ENCODE measurements at regions not wholly inside any gene's neighbourhood (a gene's known extent, or its start where the extent isn't known, plus 50 kb on each side); places are given as distances from the start of the nearest gene placed in this dataset.

DNA sequence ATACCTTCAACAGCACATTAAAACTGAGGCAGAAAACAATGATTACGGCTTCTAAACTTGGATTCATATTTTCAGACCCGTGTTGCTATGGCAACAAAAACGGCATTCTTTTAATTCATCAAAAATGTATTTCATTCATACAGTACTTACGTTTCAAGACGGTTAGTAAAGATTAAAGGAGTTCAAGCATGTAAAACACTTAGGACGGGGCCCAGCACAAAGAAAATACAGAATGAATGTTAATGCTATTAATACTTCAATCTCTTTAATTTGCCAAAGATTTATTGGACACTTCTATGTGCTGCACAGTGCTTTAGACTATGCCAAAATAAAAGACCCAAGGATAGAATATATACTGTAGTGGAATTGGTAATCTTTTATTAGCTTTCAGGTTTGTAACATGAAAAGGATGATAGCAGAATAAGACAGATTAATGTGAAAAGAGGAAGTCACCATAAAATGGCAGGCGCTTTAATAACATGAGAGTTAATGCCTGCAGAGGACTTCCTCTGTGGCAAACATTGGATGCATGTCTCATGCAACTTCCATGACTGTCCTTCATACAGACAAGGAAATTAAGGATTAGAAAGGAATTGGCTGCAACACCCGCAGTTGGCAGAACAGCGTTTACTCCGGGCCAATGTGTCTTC lies 201.6 kb upstream of the KLF6 start:
- no peak for DNase-seq (ENCODE audit: low read depth)

DNA sequence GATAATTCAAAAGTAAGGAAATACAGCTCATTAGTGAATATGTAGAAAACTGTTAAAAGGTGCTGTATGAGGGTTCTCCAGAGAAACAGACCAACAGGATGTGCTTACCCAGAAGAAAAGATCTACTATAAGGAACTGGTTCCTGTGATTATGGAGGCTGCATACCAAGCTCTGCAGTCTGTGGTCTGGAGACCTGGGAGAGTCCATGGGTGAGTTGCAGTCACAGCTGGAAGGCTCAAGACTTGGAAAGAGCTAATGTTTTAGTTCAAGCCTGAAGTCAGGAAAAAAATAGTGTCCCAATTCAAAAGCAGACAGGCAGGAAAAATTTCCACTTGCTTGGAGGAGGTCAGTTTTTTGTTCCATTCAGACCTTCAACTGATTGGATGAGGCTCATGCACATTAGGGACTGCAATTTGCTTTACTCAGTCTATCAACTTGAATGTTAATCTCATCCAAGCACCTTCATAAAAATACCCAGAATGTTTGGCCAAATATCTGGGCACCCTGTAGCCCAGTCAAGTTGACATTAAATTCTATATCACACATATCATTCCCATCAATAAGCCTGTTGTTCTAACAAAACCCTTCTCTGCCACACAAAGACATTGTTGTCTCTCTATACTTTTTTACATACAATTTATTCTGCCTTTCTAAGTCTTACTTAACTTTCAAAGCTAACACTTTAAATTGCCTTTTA lies 197.9 kb upstream of the KLF6 start:
- DNase-seq (ENCODE audit: low read depth): no peak

DNA sequence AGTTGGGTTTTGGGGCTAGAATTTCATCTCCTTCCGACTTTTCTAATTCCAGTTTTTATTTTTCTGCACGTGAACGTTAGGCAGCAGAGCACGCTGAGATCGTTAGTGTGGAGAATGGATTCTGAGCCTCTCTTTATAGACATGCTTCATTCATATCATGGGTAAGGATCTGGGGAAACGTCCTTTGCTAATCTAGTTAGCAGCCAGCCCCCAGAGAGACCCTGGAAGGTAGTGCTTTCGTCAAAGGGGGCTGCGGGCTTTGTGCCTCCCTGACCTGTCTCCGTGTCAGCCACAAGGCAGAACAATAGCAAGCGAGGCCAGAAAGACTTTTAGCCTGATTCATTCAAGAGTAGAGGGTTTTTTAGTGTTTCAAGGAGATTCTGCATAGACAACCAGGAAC lies 196.3 kb upstream of the KLF6 start:
- DNase-seq (ENCODE audit: low read depth): no peak

DNA sequence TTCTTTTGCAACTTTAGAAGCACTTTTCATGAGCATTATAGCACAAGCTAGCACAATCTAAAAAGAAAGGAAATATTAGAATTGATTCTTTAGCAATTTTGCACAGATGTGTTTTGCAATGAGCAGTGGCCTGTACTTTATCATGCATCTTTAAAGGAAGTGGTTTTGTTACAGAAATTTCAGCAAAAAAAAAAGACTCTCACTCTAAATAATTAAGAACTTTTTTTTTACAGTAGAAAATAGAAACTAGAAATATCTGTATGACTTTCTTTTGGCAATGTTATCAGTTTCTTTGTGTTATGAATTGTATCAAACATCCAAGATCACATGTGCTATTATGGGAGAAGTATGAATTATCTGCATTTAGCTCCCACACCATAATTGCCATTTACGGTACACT lies 195.7 kb upstream of the KLF6 start:
- DNase-seq (ENCODE audit: low read depth): no peak

DNA sequence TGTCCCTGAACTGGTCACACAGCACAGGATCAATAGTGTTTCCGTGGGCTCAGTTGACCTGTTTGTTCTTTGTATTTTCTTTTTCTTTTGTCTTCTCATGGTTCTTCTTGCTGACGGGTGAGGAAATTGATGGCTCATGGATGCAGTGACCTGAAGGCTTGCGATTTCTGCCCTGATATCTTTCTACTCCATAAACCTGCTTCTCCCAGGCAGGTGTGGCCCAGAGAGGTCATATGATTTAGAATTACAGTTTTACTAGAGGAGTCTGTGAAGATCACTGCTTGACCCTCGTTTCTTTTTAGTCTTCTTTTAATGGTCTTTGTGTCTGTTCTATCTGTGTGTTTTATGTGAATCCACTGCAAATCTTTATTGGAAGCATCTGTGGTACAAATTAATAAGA lies 195.1 kb upstream of the KLF6 start:
- DNase-seq (ENCODE audit: low read depth): no peak

DNA sequence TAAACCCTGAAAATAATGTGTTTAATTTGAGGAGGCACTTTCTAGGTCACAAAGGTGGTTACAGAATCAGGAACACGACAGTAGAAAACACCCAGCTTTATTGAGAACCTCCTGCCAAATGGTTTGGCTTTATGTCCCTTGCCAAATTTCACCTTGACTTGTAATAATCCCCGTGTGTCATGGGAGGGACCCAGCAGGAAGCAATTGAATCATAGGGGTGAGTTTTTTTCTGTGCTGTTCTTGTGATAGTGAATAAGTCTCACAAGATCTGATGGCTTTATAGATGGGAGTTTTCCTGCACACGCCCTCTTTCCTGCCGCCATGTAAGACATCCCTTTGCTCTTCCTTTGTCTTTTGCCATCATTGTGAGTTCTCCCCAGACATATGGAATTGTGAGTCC lies 193.8 kb upstream of the KLF6 start:
- DNase-seq (ENCODE audit: low read depth): no peak

DNA sequence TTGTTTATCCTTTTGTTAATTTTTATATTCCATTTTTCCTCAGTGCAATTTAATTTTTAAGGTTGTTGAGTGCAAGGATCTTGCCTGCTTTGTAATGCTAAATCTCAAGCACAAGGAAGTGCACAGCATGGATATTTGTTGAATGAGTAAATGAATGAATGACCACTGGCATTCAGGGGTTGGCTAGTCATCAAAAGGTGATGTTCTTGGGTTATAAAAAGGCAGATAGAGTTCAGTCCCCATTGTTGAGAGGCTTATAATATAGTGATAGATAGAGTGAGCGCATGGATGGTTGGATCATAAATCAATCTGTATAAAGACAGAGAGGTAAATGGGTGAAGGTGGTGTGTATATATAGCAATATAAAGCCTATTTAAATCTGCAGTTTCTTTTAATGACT lies 193.2 kb upstream of the KLF6 start:
- no peak for DNase-seq (ENCODE audit: low read depth)

DNA sequence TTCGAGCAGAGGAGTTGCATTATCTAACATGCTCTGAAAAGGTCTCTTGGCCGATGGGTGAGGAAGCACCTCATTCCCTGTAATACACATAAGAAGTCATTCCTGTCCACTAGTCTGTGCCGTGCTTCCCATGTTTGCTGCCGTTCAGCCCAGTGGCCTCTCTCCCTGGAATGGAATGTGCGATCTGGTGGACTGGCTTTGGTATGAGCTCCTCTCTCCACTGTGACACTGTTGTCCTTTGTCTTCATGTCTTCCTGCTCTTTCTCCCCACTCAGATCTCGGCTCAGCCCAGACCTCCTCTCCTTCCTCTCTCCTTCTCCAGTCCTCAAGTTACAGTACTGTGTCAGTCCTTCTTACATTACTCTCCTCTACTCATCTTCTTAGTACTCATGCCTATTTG lies 192.8 kb upstream of the KLF6 start:
- no peak for DNase-seq (ENCODE audit: low read depth)

DNA sequence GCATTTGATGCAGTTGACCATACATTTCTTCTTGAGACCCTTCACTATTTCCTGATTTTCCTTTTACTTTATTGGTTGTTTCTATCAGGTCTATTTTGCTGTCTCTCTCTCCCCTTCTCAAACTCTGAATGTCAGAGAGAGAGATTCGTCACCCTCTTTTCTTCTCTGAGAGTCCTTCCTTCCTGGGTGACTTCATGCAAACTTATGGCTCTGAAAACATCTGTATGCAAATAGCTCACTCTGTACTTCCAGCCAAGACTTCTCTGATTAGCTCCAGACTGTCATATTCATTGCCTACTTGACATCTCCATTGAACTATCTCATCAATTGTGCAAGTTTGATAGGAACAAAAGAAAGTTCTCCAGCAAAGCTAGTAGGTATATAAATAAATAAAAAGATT lies 191.7 kb upstream of the KLF6 start:
- no peak for DNase-seq (ENCODE audit: low read depth)

DNA sequence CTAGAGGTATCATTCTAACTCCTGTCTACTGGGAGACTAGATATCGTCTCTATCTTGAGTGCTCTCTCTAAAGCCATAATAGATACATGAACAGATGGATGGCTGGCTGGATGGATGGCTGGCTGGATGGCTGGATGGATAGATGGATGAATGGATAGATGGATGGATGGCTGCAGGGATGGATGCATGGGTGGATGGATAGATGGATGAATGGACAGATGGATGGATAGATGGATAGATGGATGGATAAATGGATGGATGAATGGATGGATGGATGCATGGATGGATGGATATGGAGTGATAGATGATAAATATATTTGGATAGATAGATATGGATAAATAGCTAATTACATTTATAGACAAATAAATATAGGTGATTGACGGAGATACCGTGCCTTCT lies 191.2 kb upstream of the KLF6 start:
- no peak for DNase-seq (ENCODE audit: low read depth)

DNA sequence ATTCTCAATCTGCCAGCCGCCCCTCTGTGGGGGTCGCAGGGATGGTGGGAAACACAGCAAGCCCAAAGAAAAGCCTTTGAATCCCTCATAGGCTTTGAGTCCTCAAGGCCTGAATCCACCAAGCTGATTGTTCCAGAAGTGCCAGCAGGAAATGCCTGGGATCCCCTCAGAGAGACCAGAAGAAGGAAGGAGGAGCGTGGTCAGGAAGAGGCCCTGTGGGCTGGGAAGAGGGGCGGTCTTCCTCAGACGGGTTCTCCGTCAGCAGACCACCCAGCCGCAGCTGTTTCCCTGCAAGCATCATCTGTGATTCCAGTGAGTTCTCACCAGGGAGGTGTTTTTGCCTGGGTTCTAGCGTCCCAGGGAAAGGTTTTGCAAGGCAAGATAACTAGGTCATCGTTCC lies 190.0 kb upstream of the KLF6 start:
- no peak for DNase-seq (ENCODE audit: low read depth)

DNA sequence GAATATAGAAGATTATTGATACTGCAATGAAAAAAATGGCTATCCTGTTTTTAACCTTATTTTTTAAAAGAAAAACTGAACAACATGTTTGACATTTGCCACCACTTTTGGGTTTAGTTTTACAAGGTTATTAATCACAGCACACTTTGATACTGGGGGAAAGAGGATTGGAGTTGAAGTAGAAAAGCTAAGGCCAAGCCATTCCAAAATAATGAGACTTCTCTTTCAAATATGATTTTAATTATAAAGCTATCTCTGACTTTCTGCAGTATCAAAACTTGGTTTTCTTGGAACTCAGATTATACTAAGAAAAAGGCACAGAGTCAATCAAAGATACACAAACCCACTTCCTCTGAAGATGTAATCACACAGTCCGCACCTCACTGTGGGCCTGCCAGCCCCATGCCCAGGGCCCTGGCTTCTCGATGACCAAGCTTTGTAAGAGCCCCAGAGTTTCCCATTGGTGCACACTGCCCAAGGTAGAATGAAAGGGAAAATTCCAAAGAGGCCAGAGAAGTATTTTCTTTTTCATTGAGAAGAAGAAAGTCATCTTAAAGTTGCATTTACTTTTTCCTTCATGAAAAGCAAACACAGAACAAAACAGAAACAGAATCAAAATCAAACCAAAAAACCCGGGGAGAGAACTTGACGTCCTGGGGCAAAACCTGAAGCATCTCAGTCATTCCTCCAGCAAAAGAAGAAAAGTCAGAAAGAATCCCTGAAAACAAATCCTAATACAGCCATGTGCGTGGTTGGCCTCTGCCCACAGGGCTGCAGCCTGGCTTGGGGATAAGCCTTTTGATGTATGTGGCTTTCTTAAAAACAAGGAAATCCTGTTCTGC lies 187.7 kb upstream of the KLF6 start:
- no peak for DNase-seq (ENCODE audit: low read depth)

DNA sequence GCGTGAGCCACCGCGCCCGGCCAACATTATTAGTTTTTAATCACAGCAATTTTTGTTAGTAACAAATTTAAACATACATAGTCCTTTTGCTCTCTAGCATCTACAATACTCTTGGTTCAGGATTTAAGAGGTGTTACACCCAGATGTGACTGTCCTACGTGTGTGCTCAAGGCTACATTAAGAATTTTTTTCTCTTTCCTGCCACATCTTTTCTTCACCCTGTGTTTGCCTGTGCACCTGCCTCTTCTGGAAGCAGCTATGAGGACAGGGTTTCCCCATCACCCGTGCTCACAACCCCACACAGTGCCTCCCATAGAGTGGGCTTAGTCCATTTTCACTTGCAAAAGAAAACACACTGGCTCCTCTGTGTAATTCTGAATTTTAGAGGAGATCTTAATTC lies 186.7 kb upstream of the KLF6 start:
- no peak for DNase-seq (ENCODE audit: low read depth)

DNA sequence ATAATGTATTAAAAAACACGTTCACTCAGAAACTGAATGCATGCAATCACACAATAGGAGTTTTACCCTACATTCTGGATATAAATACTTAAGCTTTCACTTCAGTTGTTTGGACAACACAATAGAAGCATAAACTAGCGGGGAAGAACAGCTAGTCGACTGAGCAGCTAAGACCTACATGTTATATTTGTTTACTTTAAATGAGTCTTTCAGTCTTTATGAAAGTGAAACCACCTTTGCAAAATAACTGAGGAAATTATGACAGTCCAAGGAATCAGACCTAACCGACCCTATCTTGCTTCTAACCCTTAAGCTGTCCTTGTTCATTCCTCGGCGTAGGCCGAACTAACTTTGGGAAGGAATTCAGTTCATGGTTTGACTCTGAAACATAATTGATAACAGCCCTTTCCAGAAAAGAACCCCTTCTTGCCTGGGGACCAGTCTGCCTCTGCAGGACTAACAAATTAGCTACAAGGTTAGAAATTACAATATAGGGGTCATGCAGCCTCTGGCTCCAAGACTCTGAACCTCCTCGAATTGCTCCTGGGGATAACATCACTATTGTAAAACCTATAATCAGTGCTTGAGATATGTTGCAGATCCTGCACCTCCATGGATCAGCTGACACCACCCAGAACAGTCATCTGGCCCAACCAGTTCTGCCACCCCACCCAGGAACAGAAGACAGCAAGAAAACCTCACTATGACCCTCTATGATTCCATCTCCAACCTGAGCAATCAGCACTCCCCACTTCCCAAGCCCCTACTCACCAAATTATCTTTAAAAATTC lies 185.1 kb upstream of the KLF6 start:
- DNase-seq (ENCODE audit: low read depth): no peak

DNA sequence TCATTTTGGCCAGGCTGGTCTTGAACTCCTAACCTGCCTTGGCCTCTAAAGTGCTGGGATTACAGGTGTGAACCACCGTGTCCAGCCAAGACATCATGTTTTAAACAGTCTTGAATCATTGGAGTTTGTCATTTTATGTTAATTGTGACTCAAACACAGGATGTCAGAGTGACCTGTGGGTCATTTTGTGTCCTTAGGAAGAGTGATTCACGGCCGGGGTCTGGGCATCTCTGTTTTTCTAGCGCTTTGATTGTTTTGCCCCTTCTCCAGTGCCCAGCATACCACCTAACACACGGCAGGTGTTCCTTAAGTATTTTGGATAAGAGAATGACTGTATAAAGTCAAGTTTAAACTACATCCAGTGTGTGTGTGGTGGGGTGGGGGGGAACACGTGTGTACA lies 183.7 kb upstream of the KLF6 start:
- DNase-seq (ENCODE audit: low read depth): no peak

DNA sequence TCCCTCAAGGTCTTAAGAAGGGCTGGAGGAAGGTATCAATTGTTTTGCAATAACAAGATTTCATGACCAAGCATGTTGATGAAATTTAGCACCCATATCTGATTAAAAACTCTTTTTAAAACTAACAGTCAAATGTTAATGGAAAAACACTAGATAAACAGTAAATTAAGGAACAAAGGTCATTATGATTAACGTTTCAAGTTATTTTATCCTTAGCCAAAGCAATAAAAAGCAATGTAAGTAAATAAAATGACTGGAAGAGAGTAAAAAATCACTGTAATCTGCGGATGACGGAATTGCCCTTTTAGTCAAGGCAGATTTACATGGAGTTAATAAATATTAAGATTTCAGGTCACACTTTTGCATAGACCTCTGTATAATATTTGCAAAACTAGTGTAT lies 179.5 kb upstream of the KLF6 start:
- DNase-seq (ENCODE audit: low read depth): no peak

DNA sequence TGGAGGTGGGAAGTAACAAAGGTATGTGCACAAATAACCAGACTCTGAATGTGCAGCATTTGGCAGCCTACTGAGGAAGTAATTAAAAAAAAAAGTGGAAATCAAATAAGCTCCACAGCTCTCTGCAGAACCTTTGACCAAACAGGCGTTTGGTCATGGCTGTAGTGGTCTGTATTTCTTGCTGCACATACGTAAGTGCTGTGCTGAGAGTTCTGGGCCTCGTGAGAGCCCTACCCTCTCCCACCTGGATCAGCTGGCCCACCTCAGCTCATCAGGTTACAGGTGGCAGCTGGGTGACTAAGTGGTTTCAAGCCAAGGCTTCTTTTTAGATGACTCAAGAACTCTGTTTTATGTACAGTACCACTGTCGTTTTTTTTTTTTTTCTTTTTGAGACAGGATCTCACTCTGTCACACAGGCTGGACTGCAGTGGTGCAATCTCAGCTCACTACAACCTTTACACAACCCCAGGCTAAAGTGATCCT lies 178.2 kb upstream of the KLF6 start:
- no peak for DNase-seq (ENCODE audit: low read depth)

DNA sequence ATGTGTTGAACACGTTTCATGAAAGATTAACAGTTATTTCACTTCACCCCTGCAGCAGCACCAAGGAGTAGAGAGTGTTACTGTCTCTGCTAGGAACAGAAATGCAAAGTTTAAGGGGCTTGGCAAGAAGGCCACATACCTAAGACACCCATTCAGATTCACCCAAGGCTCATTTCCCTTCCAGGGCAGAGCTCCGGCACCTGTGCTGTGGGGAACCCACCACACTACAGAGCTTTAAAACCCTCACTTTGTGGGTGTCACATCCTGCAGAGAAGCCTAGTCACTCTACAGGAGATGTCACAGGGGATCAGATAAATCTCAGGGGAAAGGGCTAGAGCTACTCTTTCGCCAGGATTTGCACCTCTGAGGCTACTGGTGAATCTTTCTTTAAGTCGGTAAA lies 176.1 kb upstream of the KLF6 start:
- peak; percentile 38 for DNase-seq (ENCODE audit: low read depth)

DNA sequence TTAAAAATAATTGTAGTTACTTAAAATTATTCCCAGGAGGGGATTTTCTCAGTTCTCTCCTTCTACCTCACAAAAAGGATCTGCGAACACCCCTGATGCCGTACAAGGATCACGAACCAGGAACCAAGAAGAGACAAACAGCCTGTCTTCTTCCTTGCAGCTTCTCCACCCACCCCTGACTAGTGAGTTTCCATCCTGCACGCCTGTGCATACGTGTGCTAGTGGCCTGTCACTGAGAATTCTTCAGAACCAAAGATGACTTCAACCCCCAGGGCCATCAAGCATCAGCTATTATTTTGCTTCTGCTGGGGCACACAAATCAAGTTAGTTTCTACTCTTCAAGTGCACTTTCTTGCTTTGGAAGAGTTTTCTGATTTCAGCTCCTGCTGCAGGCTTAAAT lies 175.5 kb upstream of the KLF6 start:
- DNase-seq (ENCODE audit: low read depth): no peak

DNA sequence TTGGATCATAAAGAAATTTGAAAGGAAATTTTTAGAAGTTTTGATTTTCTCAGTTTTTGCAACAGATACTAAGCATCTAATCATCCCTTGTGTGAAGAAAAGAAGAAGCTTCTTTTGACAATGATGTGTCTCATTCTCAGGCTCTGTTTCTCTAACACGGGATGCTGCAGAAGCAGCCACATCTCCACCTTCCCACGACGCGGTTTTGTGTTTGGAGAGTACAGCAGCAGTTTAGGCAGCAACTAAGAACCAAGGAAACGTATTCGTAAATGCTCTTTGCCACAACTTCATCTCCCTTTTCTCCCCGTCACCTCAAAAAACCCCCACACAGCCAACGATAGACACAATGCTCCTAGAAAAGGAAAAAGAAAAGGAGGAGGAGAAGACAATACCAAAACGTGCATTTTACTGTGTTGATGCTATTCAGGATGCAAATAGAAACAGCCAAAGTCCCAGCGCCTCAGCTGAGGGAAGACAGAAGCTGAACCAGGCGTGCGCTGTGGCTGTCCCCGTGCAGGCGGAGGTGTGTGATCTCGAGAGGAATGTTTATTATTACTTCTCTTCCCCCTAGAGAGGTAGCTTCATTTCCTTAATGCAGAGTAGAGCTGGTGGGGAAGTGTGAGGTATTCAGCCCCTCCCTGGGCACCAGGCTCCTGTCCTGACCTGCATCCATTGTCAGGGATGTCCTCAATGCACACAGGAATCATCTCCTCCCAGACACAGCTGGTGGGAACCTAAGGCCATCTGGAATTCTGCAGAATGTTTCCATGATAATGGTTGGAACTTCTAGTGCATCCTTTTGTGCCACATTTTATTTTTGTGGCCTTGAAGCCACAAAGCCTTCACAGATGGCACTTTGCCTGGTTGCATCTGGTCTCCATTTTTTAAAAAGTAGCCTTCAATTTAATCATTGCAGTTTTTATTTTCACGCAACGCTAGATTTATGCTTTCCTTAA lies 174.6 kb upstream of the KLF6 start:
- DNase-seq (ENCODE audit: low read depth): no peak

DNA sequence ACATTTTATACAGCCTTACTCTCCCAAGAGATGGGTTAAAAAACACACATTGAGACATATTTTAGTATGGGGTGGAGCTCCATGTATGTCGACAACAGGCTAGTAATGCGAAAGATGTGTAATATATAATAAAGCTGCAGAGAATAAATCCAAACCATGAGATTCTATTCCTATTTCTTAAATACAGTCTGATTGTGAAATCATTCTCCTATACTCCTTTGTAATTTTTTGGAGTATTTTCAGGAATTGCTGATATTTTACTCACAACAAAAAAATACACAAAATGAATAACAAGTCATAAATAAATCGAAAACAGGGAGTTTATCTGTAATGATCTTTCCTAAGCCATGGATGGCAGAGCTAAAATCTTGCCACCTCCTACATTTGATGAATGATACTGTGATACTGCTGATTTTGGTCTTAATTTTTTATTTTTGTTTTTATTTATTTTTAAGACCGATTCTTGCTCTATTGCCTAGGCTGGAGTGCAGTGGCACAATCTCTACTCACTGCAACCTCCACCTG lies 173.5 kb upstream of the KLF6 start:
- no peak for DNase-seq (ENCODE audit: low read depth)

Data from activated T-helper 1 cell treated with Interleukin-2 at 50 U/mL for 16 hours (primary cell).